Testis (tissue), 2 donors: ENCODE measurements at regions not wholly inside any gene's neighbourhood (a gene's known extent, or its start where the extent isn't known, plus 50 kb on each side); places are given as distances from the start of the nearest gene placed in this dataset.

ENCODE experiments used
- DNase-seq: peaks from one replicate; pipeline ENCODE4 v3.0.0-alpha.2; 2019
- H3K27ac ChIP-seq, 2 donors: fragments of 200-600 bp; sonication (generic); one replicate each; pipeline ENCODE4 v1.5.1; 2019
- H3K27me3 ChIP-seq: fragments of 200-600 bp; sonication (generic); one replicate; pipeline ENCODE4 v1.5.1; 2019
- H3K36me3 ChIP-seq: fragments of 200-600 bp; sonication (generic); one replicate; pipeline ENCODE4 v1.5.1; 2017; ENCODE audit warnings: low read depth; ENCODE audit errors: missing control alignments
- H3K4me1 ChIP-seq: fragments of 200-600 bp; sonication (generic); one replicate; pipeline ENCODE4 v1.5.1; 2019
- H3K4me3 ChIP-seq, 2 donors: fragments of 200-600 bp; sonication (generic); one replicate each; pipeline ENCODE4 v1.5.1; 2017 to 2019
- H3K9me3 ChIP-seq: fragments of 200-600 bp; sonication (generic); one replicate; pipeline ENCODE4 v1.5.1; 2017
- CTCF ChIP-seq, 3 experiments: fragments of 450-650 bp in 2 of 3; fragments of 200-600 bp in 1 of 3; sonication (generic) in 1 of 3; IDR thresholded peaks; one replicate each; pipeline ENCODE4 v1.5.1; 2016 to 2019; ENCODE audit warnings: antibody characterized with exemption in 3 of 3, mild to moderate bottlenecking in 2 of 3, moderate library complexity in 1 of 3
- POLR2A ChIP-seq: fragments of 450-650 bp; IDR thresholded peaks from one replicate; pipeline ENCODE4 v1.6.1; 2017; ENCODE audit warnings: antibody characterized with exemption, mild to moderate bottlenecking, moderate library complexity
- WGBS, 2 donors: methylation state at CpG; one replicate each; pipeline ENCODE4 v1.1.5; 2018; 5-methylcytosine and 5-hydroxymethylcytosine counted together
- intact Hi-C: fragments of 100-400 bp; cut with DNase I; formaldehyde crosslinking; loops from one replicate; pipeline ENCODE4 v1.15.1; 2023; ENCODE audit warnings: low total_unique reads

- intact Hi-C loops: no loop called here
- no peak for DNase-seq
- Histone ChIP-seq H3K36me3 (no peaks in the 10 kb centered on the region), H3K4me1 (no peaks in the 10 kb centered on the region), H3K27ac (no peak overlapping the region), H3K4me3 (no peak overlapping the region), H3K27me3 (no peaks in the 10 kb centered on the region), H3K9me3 (no peaks in the 10 kb centered on the region)
- 69 to 82% methylated on average over 2 of the region's 2 CpGs for WGBS, 2 donors
- no peak for TF ChIP-seq POLR2A
- TF ChIP-seq CTCF (IDR thresholded peaks at IDR 0.05): no peak
Measured at GRCh38 chr13:81771951-81772350, 1431.0 kb upstream of the SPRY2 start.

- H3K4me1 ChIP-seq: no peaks in the 10 kb centered on the region
- H3K27me3 ChIP-seq: no peaks in the 10 kb centered on the region
- no peak overlapping the region for H3K27ac ChIP-seq
- DNase-seq: no peak
- no peaks in the 10 kb centered on the region for H3K9me3 ChIP-seq
- intact Hi-C loops: no loop called here
- no peak for TF ChIP-seq POLR2A
- no peak for TF ChIP-seq CTCF (IDR thresholded peaks at IDR 0.05)
- WGBS, 2 donors: 86 to 91% methylated on average over 2 of the region's 2 CpGs
- H3K36me3 ChIP-seq: no peaks in the 10 kb centered on the region
- H3K4me3 ChIP-seq: no peak overlapping the region
Measured at GRCh38 chr13:81770868-81771505, 1430.1 kb upstream of the SPRY2 start.

- H3K4me1 ChIP-seq: no peaks in the 10 kb centered on the region
- DNase-seq: no peak
- no peak overlapping the region for H3K27ac ChIP-seq
- 76 to 91% methylated on average over 1 of the region's 1 CpG for WGBS, 2 donors
- no peak overlapping the region for H3K4me3 ChIP-seq
- no peaks in the 10 kb centered on the region for H3K9me3 ChIP-seq
- intact Hi-C loops: no loop called here
- H3K36me3 ChIP-seq: no peaks in the 10 kb centered on the region
- no peaks in the 10 kb centered on the region for H3K27me3 ChIP-seq
- TF ChIP-seq POLR2A (no peak), CTCF (IDR thresholded peaks at IDR 0.05) (no peak)
Measured at GRCh38 chr13:81762449-81762848, 1421.5 kb upstream of the SPRY2 start.

GRCh38 chr13:81760316-81760715 lies 1419.4 kb upstream of the SPRY2 start:
- H3K9me3 ChIP-seq: no peaks in the 10 kb centered on the region
- WGBS, 2 donors: 94 to 96% methylated on average over 2 of the region's 2 CpGs
- no peaks in the 10 kb centered on the region for H3K4me1 ChIP-seq
- H3K36me3 ChIP-seq: no peaks in the 10 kb centered on the region
- TF ChIP-seq POLR2A (no peak), CTCF (IDR thresholded peaks at IDR 0.05) (no peak)
- no peak overlapping the region for H3K4me3 ChIP-seq
- no peak overlapping the region for H3K27ac ChIP-seq
- intact Hi-C loops: no loop called here
- no peak for DNase-seq
- H3K27me3 ChIP-seq: no peaks in the 10 kb centered on the region

GRCh38 chr13:81757348-81757970 lies 1416.5 kb upstream of the SPRY2 start:
- intact Hi-C loops: no loop called here

More at GRCh38 chr13:81757348-81757970, 1416.5 kb upstream of the SPRY2 start:
- no peak for DNase-seq
- H3K4me1 ChIP-seq: no peaks in the 10 kb centered on the region
- H3K27me3 ChIP-seq: no peaks in the 10 kb centered on the region
- TF ChIP-seq POLR2A: no peak
- no peak for TF ChIP-seq CTCF (IDR thresholded peaks at IDR 0.05)
- H3K9me3 ChIP-seq: no peaks in the 10 kb centered on the region
- no peaks in the 10 kb centered on the region for H3K36me3 ChIP-seq
- no peak overlapping the region for H3K4me3 ChIP-seq
- H3K27ac ChIP-seq: no peak overlapping the region
